Gastroesophageal sphincter (tissue), 4 donors: ENCODE measurements at regions not wholly inside any gene's neighbourhood (a gene's known extent, or its start where the extent isn't known, plus 50 kb on each side); places are given as distances from the start of the nearest gene placed in this dataset.
A peak's percentile ranks its signal among the peaks of the same experiment; 100 is the strongest.

ENCODE experiments used
- ATAC-seq: fragments of 150-250 bp; one replicate; pipeline ENCODE4 v1.9.1; 2016; ENCODE audit warnings: mild to moderate bottlenecking, moderate library complexity
- H3K27ac ChIP-seq, 4 donors: fragments of 200-600 bp; sonication (generic) in 3 of 4; 1 replicate in 3 of 4; 2 replicates in 1 of 4; pipeline ENCODE4 v1.5.1; 2016 to 2019
- H3K27me3 ChIP-seq: fragments of 200-600 bp; sonication (generic); one replicate; pipeline ENCODE4 v1.5.1; 2019
- H3K36me3 ChIP-seq, 2 donors: fragments of 200-600 bp; sonication (generic); one replicate each; pipeline ENCODE4 v1.5.1; 2019; ENCODE audit warnings: control low read depth in 1 of 2
- H3K4me1 ChIP-seq, 3 donors: fragments of 200-600 bp; sonication (generic); 1 replicate in 2 of 3; 2 replicates in 1 of 3; pipeline ENCODE4 v1.5.1; 2016 to 2019; ENCODE audit warnings: control low read depth in 2 of 3
- H3K4me3 ChIP-seq, 2 donors: fragments of 200-600 bp; sonication (generic); one replicate each; pipeline ENCODE4 v1.5.1; 2019; ENCODE audit warnings: mild to moderate bottlenecking in 1 of 2, moderate library complexity in 1 of 2
- H3K9me3 ChIP-seq, 3 donors: fragments of 200-600 bp; sonication (generic); one replicate each; pipeline ENCODE4 v1.5.1; 2017 to 2019; ENCODE audit warnings: control low read depth in 2 of 3
- CTCF ChIP-seq, 4 experiments: fragments of 200-600 bp in 2 of 4; fragments of 450-650 bp in 2 of 4; sonication (generic) in 1 of 4; IDR thresholded peaks; one replicate each; pipeline ENCODE4 v1.5.1; 2017 to 2019; ENCODE audit warnings: antibody characterized with exemption in 4 of 4, mild to moderate bottlenecking in 2 of 4, moderate library complexity in 2 of 4
- EP300 ChIP-seq: sonication (generic); formaldehyde crosslinking; IDR thresholded peaks from one replicate; pipeline ENCODE4 v1.6.1; 2017; ENCODE audit warnings: antibody characterized with exemption, mild to moderate bottlenecking
- POLR2A ChIP-seq, 2 donors: fragments of 450-650 bp; IDR thresholded peaks; one replicate each; pipeline ENCODE4 v1.6.1; 2017; ENCODE audit warnings: antibody characterized with exemption in 2 of 2, mild to moderate bottlenecking in 2 of 2, moderate library complexity in 1 of 2
- POLR2AphosphoS5 ChIP-seq: sonication (generic); formaldehyde crosslinking; IDR thresholded peaks from one replicate; pipeline ENCODE4 v1.6.1; 2017; ENCODE audit warnings: antibody characterized with exemption
- WGBS, 2 donors: methylation state at CpG; one replicate each; pipeline ENCODE4 v1.1.5; 2018; ENCODE audit warnings: low coverage in 1 of 2; 5-methylcytosine and 5-hydroxymethylcytosine counted together

GRCh38 chr6:155782739-155783459, 327.3 kb upstream of the NOX3 start:
- H3K27ac ChIP-seq: no peak overlapping the region
- H3K4me3 ChIP-seq: no peak overlapping the region

GRCh38 chr6:155782320-155782731, 326.7 kb upstream of the NOX3 start:
- TF ChIP-seq POLR2A (IDR thresholded peaks at IDR 0.05) (no peak), CTCF (IDR thresholded peaks at IDR 0.05) (no peak), EP300 (no peak), POLR2AphosphoS5 (no peak)
- peak; percentile 51 for ATAC-seq
- Histone ChIP-seq H3K4me1 (no peaks in the 10 kb centered on the region), H3K27ac (no peak overlapping the region), H3K9me3 (no peaks in the 10 kb centered on the region), H3K4me3 (no peak overlapping the region), H3K36me3 (no peaks in the 10 kb centered on the region), H3K27me3 (no peaks in the 10 kb centered on the region)

More at GRCh38 chr6:155782739-155783459, 327.3 kb upstream of the NOX3 start:
- H3K9me3 ChIP-seq: no peaks in the 10 kb centered on the region
- no peak for TF ChIP-seq POLR2A (IDR thresholded peaks at IDR 0.05)
- TF ChIP-seq CTCF (IDR thresholded peaks at IDR 0.05): no peak
- TF ChIP-seq POLR2AphosphoS5: no peak
- no peak for ATAC-seq
- H3K4me1 ChIP-seq: no peaks in the 10 kb centered on the region
- H3K27me3 ChIP-seq: no peaks in the 10 kb centered on the region
- H3K36me3 ChIP-seq: no peaks in the 10 kb centered on the region
- 69 to 82% methylated on average over 8 to 9 of the region's 9 CpGs for WGBS, 2 donors

GRCh38 chr6:155779456-155779855, 323.8 kb upstream of the NOX3 start:
- no peaks in the 10 kb centered on the region for H3K27me3 ChIP-seq
- no peak for ATAC-seq
- no peaks in the 10 kb centered on the region for H3K9me3 ChIP-seq
- H3K27ac ChIP-seq: no peak overlapping the region
- H3K4me3 ChIP-seq: no peak overlapping the region
- H3K36me3 ChIP-seq: no peaks in the 10 kb centered on the region
- 40% methylated on average over 2 of the region's 2 CpGs; no CpG with 5 or more reads in 1 of the 2 donors for whole genome bisulfite sequencing, 2 donors
- TF ChIP-seq POLR2AphosphoS5: no peak
- TF ChIP-seq POLR2A (IDR thresholded peaks at IDR 0.05): no peak
- no peak for TF ChIP-seq CTCF (IDR thresholded peaks at IDR 0.05)
- no peak for TF ChIP-seq EP300
- H3K4me1 ChIP-seq: no peaks in the 10 kb centered on the region

GRCh38 chr6:155778336-155778735, 322.7 kb upstream of the NOX3 start:
- no peaks in the 10 kb centered on the region for H3K27me3 ChIP-seq
- no peaks in the 10 kb centered on the region for H3K4me1 ChIP-seq
- no peak overlapping the region for H3K4me3 ChIP-seq
- H3K27ac ChIP-seq: no peak overlapping the region
- H3K9me3 ChIP-seq: no peaks in the 10 kb centered on the region
- no peaks in the 10 kb centered on the region for H3K36me3 ChIP-seq
- no peak for TF ChIP-seq POLR2A (IDR thresholded peaks at IDR 0.05)
- TF ChIP-seq EP300: no peak
- TF ChIP-seq CTCF (IDR thresholded peaks at IDR 0.05): no peak
- no peak for TF ChIP-seq POLR2AphosphoS5
- WGBS, 2 donors: 87 to 96% methylated on average over 2 of the region's 2 CpGs
- no peak for ATAC-seq

- peaks cover 0 to 24% (median 0%) of the 10 kb centered on the region in 3 donors for H3K9me3 ChIP-seq
- WGBS, 2 donors: 78% methylated on average over 1 of the region's 1 CpG; no CpG with 5 or more reads in 1 of the 2 donors
- no peaks in the 10 kb centered on the region for H3K4me1 ChIP-seq
- no peaks in the 10 kb centered on the region for H3K27me3 ChIP-seq
- no peak overlapping the region for H3K27ac ChIP-seq
- H3K4me3 ChIP-seq: no peak overlapping the region
- no peak for ATAC-seq
- TF ChIP-seq POLR2AphosphoS5 (no peak), CTCF (IDR thresholded peaks at IDR 0.05) (no peak), POLR2A (IDR thresholded peaks at IDR 0.05) (no peak), EP300 (no peak)
- no peaks in the 10 kb centered on the region for H3K36me3 ChIP-seq
Measured at GRCh38 chr6:155771822-155772221, 316.2 kb upstream of the NOX3 start.
